ENCODE measurements at regions not wholly inside any gene's neighbourhood (a gene's known extent, or its start where the extent isn't known, plus 50 kb on each side); places are given as distances from the start of the nearest gene placed in this dataset.

DNA sequence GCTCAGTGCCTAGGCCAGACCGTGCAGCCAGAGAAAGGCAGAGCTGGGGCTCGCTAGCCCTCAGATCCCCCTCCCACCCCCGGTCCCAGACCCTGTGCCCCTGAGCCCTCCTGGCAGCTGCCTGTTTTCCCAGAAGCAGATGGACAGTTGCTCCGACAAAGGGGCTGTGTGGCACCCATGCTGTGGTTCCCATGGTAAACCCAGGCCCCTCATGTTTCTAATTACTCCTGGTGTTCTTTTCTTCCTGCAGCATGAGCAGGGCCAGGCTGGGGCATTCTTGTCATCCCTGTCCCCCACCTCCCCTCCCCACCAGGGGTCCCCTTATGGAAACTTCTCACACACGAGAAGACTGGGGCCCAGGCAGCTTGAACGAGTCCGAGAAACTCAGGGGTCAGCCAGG, 269.6 kb downstream of the HAUS1 start:
- TF ChIP-seq, protein P1, sequence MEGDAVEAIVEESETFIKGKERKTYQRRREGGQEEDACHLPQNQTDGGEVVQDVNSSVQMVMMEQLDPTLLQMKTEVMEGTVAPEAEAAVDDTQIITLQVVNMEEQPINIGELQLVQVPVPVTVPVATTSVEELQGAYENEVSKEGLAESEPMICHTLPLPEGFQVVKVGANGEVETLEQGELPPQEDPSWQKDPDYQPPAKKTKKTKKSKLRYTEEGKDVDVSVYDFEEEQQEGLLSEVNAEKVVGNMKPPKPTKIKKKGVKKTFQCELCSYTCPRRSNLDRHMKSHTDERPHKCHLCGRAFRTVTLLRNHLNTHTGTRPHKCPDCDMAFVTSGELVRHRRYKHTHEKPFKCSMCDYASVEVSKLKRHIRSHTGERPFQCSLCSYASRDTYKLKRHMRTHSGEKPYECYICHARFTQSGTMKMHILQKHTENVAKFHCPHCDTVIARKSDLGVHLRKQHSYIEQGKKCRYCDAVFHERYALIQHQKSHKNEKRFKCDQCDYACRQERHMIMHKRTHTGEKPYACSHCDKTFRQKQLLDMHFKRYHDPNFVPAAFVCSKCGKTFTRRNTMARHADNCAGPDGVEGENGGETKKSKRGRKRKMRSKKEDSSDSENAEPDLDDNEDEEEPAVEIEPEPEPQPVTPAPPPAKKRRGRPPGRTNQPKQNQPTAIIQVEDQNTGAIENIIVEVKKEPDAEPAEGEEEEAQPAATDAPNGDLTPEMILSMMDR (IDR thresholded peaks at IDR 0.05; ENCODE audit: insufficient read depth in 1 of 2, low read depth in 1 of 2, low read length in 1 of 2, severe bottlenecking in 1 of 2, unreplicated experiment in 1 of 2) = no peak
- intact Hi-C loops (cut with micrococcal nuclease; ENCODE audit: unreplicated experiment) = no loop called here
- no peaks in the 10 kb centered on the region for H3K9me3 ChIP-seq
- POLR2A ChIA-PET = no interaction called here
- Mint-ChIP-seq H3K36me3 (ENCODE audit: insufficient read depth, unreplicated experiment) (no peaks in the 10 kb centered on the region), H3K27ac (ENCODE audit: unreplicated experiment) (no peak overlapping the region), H3K27me3 (ENCODE audit: insufficient read depth, unreplicated experiment) (no peaks in the 10 kb centered on the region), H3K4me3 (ENCODE audit: unreplicated experiment) (no peak overlapping the region), H3K4me1 (ENCODE audit: low read depth, unreplicated experiment) (no peaks in the 10 kb centered on the region), H3K9me3 (ENCODE audit: unreplicated experiment) (peaks cover 11% of the 10 kb centered on the region)
- no peak overlapping the region for H3K4me3 ChIP-seq (ENCODE audit: low read depth, low read length)
- H3K36me3 ChIP-seq (ENCODE audit: control insufficient read depth, insufficient read depth, low read length) = no peaks in the 10 kb centered on the region
- H3K27me3 ChIP-seq (replicated peaks; ENCODE audit: control insufficient read depth, insufficient read depth, low read length) = no peaks in the 10 kb centered on the region
- no TSS peak for BruUV-seq (replicated peaks)
- no peak for DNase-seq
- no peaks in the 10 kb centered on the region for H3K4me1 ChIP-seq
- CTCF ChIA-PET = no interaction called here

DNA sequence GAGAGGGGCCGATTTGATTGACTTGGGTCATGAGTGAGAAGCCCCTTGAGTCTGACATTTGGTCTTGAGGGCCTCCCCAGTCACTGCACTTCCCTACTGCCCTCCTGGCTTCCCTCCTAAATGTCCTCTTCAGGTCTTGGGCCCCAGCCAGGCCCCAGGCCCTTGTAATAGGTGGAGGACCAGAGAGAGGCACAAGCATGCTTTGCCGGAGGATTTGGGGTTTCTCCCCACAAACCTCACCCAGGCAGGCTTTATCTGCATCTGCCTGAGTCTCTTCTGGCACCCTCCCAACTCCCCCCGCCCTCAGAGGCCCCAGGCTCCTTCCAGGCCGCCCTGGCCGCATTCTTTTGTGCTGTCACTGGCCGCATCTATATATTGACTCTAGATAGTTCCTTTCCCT, 270.7 kb downstream of the HAUS1 start:
- POLR2A ChIA-PET = no interaction called here
- no peak overlapping the region for H3K27ac Mint-ChIP-seq (ENCODE audit: unreplicated experiment)
- intact Hi-C loops (cut with micrococcal nuclease; ENCODE audit: unreplicated experiment) = no loop called here

DNA sequence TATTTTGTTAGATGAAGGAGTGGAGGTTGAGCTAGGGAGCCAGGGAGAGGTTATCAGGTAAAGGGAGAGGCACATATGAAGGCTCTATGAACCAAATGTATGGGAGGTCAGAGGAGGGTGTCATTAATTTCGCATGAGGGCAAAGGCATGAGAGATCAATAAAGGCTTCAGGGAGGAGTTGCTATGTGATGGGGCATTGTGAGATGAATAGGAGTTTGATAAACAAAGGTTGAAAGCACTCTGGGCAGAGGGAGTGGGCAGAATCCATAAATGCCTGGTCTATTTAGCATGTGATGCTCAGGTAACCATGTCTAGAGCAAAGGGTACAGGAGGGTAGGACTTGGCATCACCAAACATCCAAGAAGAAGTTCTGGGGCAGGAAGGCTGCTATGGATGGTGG, 273.4 kb downstream of the HAUS1 start:
- CTCF ChIA-PET = no interaction called here
- intact Hi-C loops (cut with micrococcal nuclease; ENCODE audit: unreplicated experiment) = no loop called here

More for the DNA sequence above, 270.7 kb downstream of the HAUS1 start:
- TF ChIP-seq, protein P1 (IDR thresholded peaks at IDR 0.05; ENCODE audit: insufficient read depth in 1 of 2, low read depth in 1 of 2, low read length in 1 of 2, severe bottlenecking in 1 of 2, unreplicated experiment in 1 of 2) = no peak
- no peak overlapping the region for H3K4me3 ChIP-seq (ENCODE audit: low read depth, low read length)
- Mint-ChIP-seq H3K4me1 (ENCODE audit: low read depth, unreplicated experiment) (no peaks in the 10 kb centered on the region), H3K36me3 (ENCODE audit: insufficient read depth, unreplicated experiment) (no peaks in the 10 kb centered on the region), H3K9me3 (ENCODE audit: unreplicated experiment) (peaks cover 11% of the 10 kb centered on the region), H3K27me3 (ENCODE audit: insufficient read depth, unreplicated experiment) (no peaks in the 10 kb centered on the region), H3K4me3 (ENCODE audit: unreplicated experiment) (no peak overlapping the region)
- no peaks in the 10 kb centered on the region for H3K36me3 ChIP-seq (ENCODE audit: control insufficient read depth, insufficient read depth, low read length)
- peak; percentile 54 to 55 for DNase-seq
- BruUV-seq (replicated peaks) = no TSS peak
- CTCF ChIA-PET = no interaction called here
- H3K9me3 ChIP-seq = no peaks in the 10 kb centered on the region
- H3K27me3 ChIP-seq (replicated peaks; ENCODE audit: control insufficient read depth, insufficient read depth, low read length) = no peaks in the 10 kb centered on the region
- H3K4me1 ChIP-seq = no peaks in the 10 kb centered on the region

More for the DNA sequence above, 273.4 kb downstream of the HAUS1 start:
- no peaks in the 10 kb centered on the region for H3K9me3 ChIP-seq
- Mint-ChIP-seq H3K4me1 (ENCODE audit: low read depth, unreplicated experiment) (no peaks in the 10 kb centered on the region), H3K36me3 (ENCODE audit: insufficient read depth, unreplicated experiment) (no peaks in the 10 kb centered on the region), H3K27ac (ENCODE audit: unreplicated experiment) (no peak overlapping the region), H3K27me3 (ENCODE audit: insufficient read depth, unreplicated experiment) (no peaks in the 10 kb centered on the region), H3K9me3 (ENCODE audit: unreplicated experiment) (no peaks in the 10 kb centered on the region), H3K4me3 (ENCODE audit: unreplicated experiment) (no peak overlapping the region)
- no peaks in the 10 kb centered on the region for H3K4me1 ChIP-seq
- POLR2A ChIA-PET = no interaction called here
- H3K4me3 ChIP-seq (ENCODE audit: low read depth, low read length) = no peak overlapping the region
- BruUV-seq (replicated peaks) = no TSS peak
- TF ChIP-seq, protein P1 (IDR thresholded peaks at IDR 0.05; ENCODE audit: insufficient read depth in 1 of 2, low read depth in 1 of 2, low read length in 1 of 2, severe bottlenecking in 1 of 2, unreplicated experiment in 1 of 2) = no peak
- H3K36me3 ChIP-seq (ENCODE audit: control insufficient read depth, insufficient read depth, low read length) = no peaks in the 10 kb centered on the region
- no peaks in the 10 kb centered on the region for H3K27me3 ChIP-seq (replicated peaks; ENCODE audit: control insufficient read depth, insufficient read depth, low read length)
- DNase-seq = no peak

All from Caco-2 (cell line).